ENCODE measurements at regions not wholly inside any gene's neighbourhood (a gene's known extent, or its start where the extent isn't known, plus 50 kb on each side); places are given as distances from the start of the nearest gene placed in this dataset.

- DNase-seq (ENCODE audit: extremely low read depth, low read depth): no peak
- no peak for TF ChIP-seq CTCF (IDR thresholded peaks at IDR 0.05; ENCODE audit: low read depth, low read length)
Observed at GRCh38 chr3:176581589-176581988, 615.7 kb downstream of the TBL1XR1 start.

- no peak for DNase-seq (ENCODE audit: extremely low read depth, low read depth)
- TF ChIP-seq CTCF (IDR thresholded peaks at IDR 0.05; ENCODE audit: low read depth, low read length): no peak
Observed at GRCh38 chr3:176579711-176580185, 617.5 kb downstream of the TBL1XR1 start.

GRCh38 chr3:176578316-176578715 is 619.0 kb downstream of the TBL1XR1 start:
- DNase-seq (ENCODE audit: extremely low read depth, low read depth): no peak
- no peak for TF ChIP-seq CTCF (IDR thresholded peaks at IDR 0.05; ENCODE audit: low read depth, low read length)

- DNase-seq (ENCODE audit: extremely low read depth, low read depth): no peak
- TF ChIP-seq CTCF (IDR thresholded peaks at IDR 0.05; ENCODE audit: low read depth, low read length): no peak
Observed at GRCh38 chr3:176577447-176577846, 619.8 kb downstream of the TBL1XR1 start.

- DNase-seq (ENCODE audit: extremely low read depth, low read depth): no peak
- no peak for TF ChIP-seq CTCF (IDR thresholded peaks at IDR 0.05; ENCODE audit: low read depth, low read length)
Observed at GRCh38 chr3:176574786-176575185, 622.5 kb downstream of the TBL1XR1 start.

- TF ChIP-seq CTCF (IDR thresholded peaks at IDR 0.05; ENCODE audit: low read depth, low read length): no peak
- DNase-seq (ENCODE audit: extremely low read depth, low read depth): no peak
Observed at GRCh38 chr3:176571926-176572325, 625.4 kb downstream of the TBL1XR1 start.

- DNase-seq (ENCODE audit: extremely low read depth, low read depth): no peak
- no peak for TF ChIP-seq CTCF (IDR thresholded peaks at IDR 0.05; ENCODE audit: low read depth, low read length)
Observed at GRCh38 chr3:176570992-176571391, 626.3 kb downstream of the TBL1XR1 start.

All from AG09319 (cell line).